Uterus (tissue), 3 donors: ENCODE measurements at regions not wholly inside any gene's neighbourhood (a gene's known extent, or its start where the extent isn't known, plus 50 kb on each side); places are given as distances from the start of the nearest gene placed in this dataset.

Source experiments
- DNase-seq, 2 donors: peaks; one replicate each; pipeline ENCODE4 v3.0.0-alpha.2; 2019 to 2020
- H3K27ac ChIP-seq, 2 donors: fragments of 200-600 bp; sonication (generic); 1 replicate in 1 of 2; 2 replicates in 1 of 2; pipeline ENCODE4 v1.5.1; 2016 to 2018
- H3K27me3 ChIP-seq, 2 donors: fragments of 200-600 bp; sonication (generic); one replicate each; pipeline ENCODE4 v1.5.1; 2018 to 2019; ENCODE audit warnings: control low read depth in 1 of 2
- H3K36me3 ChIP-seq, 2 donors: fragments of 200-600 bp; sonication (generic); one replicate each; pipeline ENCODE4 v1.5.1; 2019; ENCODE audit warnings: control low read depth in 1 of 2
- H3K4me1 ChIP-seq, 2 donors: fragments of 200-600 bp; sonication (generic); one replicate each; pipeline ENCODE4 v1.5.1; 2018 to 2019; ENCODE audit warnings: control low read depth in 1 of 2
- H3K4me3 ChIP-seq, 2 donors: fragments of 200-600 bp; sonication (generic); 1 replicate in 1 of 2; 2 replicates in 1 of 2; pipeline ENCODE4 v1.5.1; 2018 to 2019; ENCODE audit warnings: mild to moderate bottlenecking in 1 of 2
- H3K9me3 ChIP-seq, 2 donors: fragments of 200-600 bp; sonication (generic); one replicate each; pipeline ENCODE4 v1.5.1; 2019; ENCODE audit warnings: control low read depth in 1 of 2
- CTCF ChIP-seq, 4 experiments: fragments of 200-600 bp in 2 of 4; fragments of 450-650 bp in 2 of 4; sonication (generic) in 2 of 4; IDR thresholded peaks; one replicate each; pipeline ENCODE4 v1.5.1; 2016 to 2019; ENCODE audit warnings: antibody characterized with exemption in 4 of 4, mild to moderate bottlenecking in 2 of 4, moderate library complexity in 1 of 4
- POLR2A ChIP-seq, 2 donors: fragments of 450-650 bp; IDR thresholded peaks; one replicate each; pipeline ENCODE4 v1.6.1; 2016; ENCODE audit warnings: antibody characterized with exemption in 2 of 2, mild to moderate bottlenecking in 1 of 2, moderate library complexity in 1 of 2
- intact Hi-C: fragments of 100-400 bp; cut with DNase I; formaldehyde crosslinking; loops from one replicate; pipeline ENCODE4 v1.15.1; 2023; ENCODE audit warnings: low total_unique reads
- donor health status: DM: yes; HTN: yes; CAD: no.

GRCh38 chr6:48743738-48744137 is 632.7 kb upstream of the PTCHD4 start:
- Histone ChIP-seq H3K4me1 (no peaks in the 10 kb centered on the region), H3K4me3 (no peak overlapping the region), H3K27me3 (no peaks in the 10 kb centered on the region), H3K36me3 (no peaks in the 10 kb centered on the region), H3K27ac (no peak overlapping the region), H3K9me3 (no peaks in the 10 kb centered on the region)
- no peak for DNase-seq
- intact Hi-C loops: no loop called here
- TF ChIP-seq POLR2A (IDR thresholded peaks at IDR 0.05): no peak
- TF ChIP-seq CTCF (IDR thresholded peaks at IDR 0.05): no peak

- intact Hi-C loops: no loop called here
These were observed 625.7 kb upstream of the PTCHD4 start for GRCh38 chr6:48736501-48737206.

GRCh38 chr6:48735846-48736245 is 624.8 kb upstream of the PTCHD4 start:
- Histone ChIP-seq H3K27me3 (no peaks in the 10 kb centered on the region), H3K4me1 (no peaks in the 10 kb centered on the region), H3K36me3 (no peaks in the 10 kb centered on the region), H3K27ac (no peak overlapping the region), H3K9me3 (no peaks in the 10 kb centered on the region), H3K4me3 (no peak overlapping the region)
- DNase-seq: no peak
- intact Hi-C loops: no loop called here
- TF ChIP-seq CTCF (IDR thresholded peaks at IDR 0.05) (no peak), POLR2A (IDR thresholded peaks at IDR 0.05) (no peak)

More at GRCh38 chr6:48736501-48737206, 625.7 kb upstream of the PTCHD4 start:
- H3K4me1 ChIP-seq: no peaks in the 10 kb centered on the region
- H3K9me3 ChIP-seq: no peaks in the 10 kb centered on the region
- no peaks in the 10 kb centered on the region for H3K36me3 ChIP-seq
- no peak overlapping the region for H3K27ac ChIP-seq
- no peaks in the 10 kb centered on the region for H3K27me3 ChIP-seq
- TF ChIP-seq POLR2A (IDR thresholded peaks at IDR 0.05) (no peak), CTCF (IDR thresholded peaks at IDR 0.05) (no peak)
- DNase-seq: no peak
- H3K4me3 ChIP-seq: no peak overlapping the region

- Histone ChIP-seq H3K4me3 (no peak overlapping the region), H3K9me3 (no peaks in the 10 kb centered on the region), H3K4me1 (no peaks in the 10 kb centered on the region), H3K36me3 (no peaks in the 10 kb centered on the region), H3K27ac (no peak overlapping the region), H3K27me3 (no peaks in the 10 kb centered on the region)
- DNase-seq: no peak
- intact Hi-C loops: no loop called here
- TF ChIP-seq POLR2A (IDR thresholded peaks at IDR 0.05): no peak
- no peak for TF ChIP-seq CTCF (IDR thresholded peaks at IDR 0.05)
These were observed 622.6 kb upstream of the PTCHD4 start for GRCh38 chr6:48733581-48733980.

- TF ChIP-seq POLR2A (IDR thresholded peaks at IDR 0.05) (no peak), CTCF (IDR thresholded peaks at IDR 0.05) (no peak)
- H3K9me3 ChIP-seq: no peaks in the 10 kb centered on the region
- H3K4me1 ChIP-seq: no peaks in the 10 kb centered on the region
These were observed 603.7 kb upstream of the PTCHD4 start for GRCh38 chr6:48714699-48715098.

More at GRCh38 chr6:48714699-48715098, 603.7 kb upstream of the PTCHD4 start:
- no peaks in the 10 kb centered on the region for H3K27me3 ChIP-seq
- no peak for DNase-seq
- no peak overlapping the region for H3K27ac ChIP-seq
- no peaks in the 10 kb centered on the region for H3K36me3 ChIP-seq
- intact Hi-C loops: no loop called here
- H3K4me3 ChIP-seq: no peak overlapping the region
